ENCODE measurements at regions not wholly inside any gene's neighbourhood (a gene's known extent, or its start where the extent isn't known, plus 50 kb on each side); places are given as distances from the start of the nearest gene placed in this dataset.

GRCh38 chr15:81729340-81729739 is 316.5 kb downstream of the MEX3B start:
- no peak for TF ChIP-seq POLR2AphosphoS5 (IDR thresholded peaks at IDR 0.05; ENCODE audit: low read depth, low read length)
- TF ChIP-seq POLR2A (IDR thresholded peaks at IDR 0.05; ENCODE audit: low read depth, low read length), result no peak
- no peak for TF ChIP-seq TAF1 (IDR thresholded peaks at IDR 0.05; ENCODE audit: borderline replicate concordance, low read depth, low read length)
